ENCODE measurements at regions not wholly inside any gene's neighbourhood (a gene's known extent, or its start where the extent isn't known, plus 50 kb on each side); places are given as distances from the start of the nearest gene placed in this dataset.

- TF ChIP-seq CTCF (IDR thresholded peaks at IDR 0.05), result no peak
- no peak for TF ChIP-seq POLR2A (IDR thresholded peaks at IDR 0.05)
- TF ChIP-seq POLR2AphosphoS5 (IDR thresholded peaks at IDR 0.05), result no peak
- TF ChIP-seq EP300 (IDR thresholded peaks at IDR 0.05), result no peak
Measured at GRCh38 chr5:99070362-99070761, 141.6 kb upstream of the CHD1 start.
